NCI-H524 treated with DMSO at 0.1 percent for 48 hours (cell line): ENCODE measurements at regions not wholly inside any gene's neighbourhood (a gene's known extent, or its start where the extent isn't known, plus 50 kb on each side); places are given as distances from the start of the nearest gene placed in this dataset.
A peak's percentile ranks its signal among the peaks of the same experiment; 100 is the strongest.

Experiments used
- DNase-seq: peaks from one replicate; lab custom pipeline; 2025; lab: John Stamatoyannopoulos, UW

- DNase-seq = no peak
Observed at GRCh38 chr16:64826374-64826773, 295.5 kb downstream of the CDH11 start.

GRCh38 chr16:64823481-64824075 lies 298.3 kb downstream of the CDH11 start:
- DNase-seq = peak; percentile 82

GRCh38 chr16:64809876-64810629 lies 311.8 kb downstream of the CDH11 start:
- DNase-seq = peak; percentile 23

DNA sequence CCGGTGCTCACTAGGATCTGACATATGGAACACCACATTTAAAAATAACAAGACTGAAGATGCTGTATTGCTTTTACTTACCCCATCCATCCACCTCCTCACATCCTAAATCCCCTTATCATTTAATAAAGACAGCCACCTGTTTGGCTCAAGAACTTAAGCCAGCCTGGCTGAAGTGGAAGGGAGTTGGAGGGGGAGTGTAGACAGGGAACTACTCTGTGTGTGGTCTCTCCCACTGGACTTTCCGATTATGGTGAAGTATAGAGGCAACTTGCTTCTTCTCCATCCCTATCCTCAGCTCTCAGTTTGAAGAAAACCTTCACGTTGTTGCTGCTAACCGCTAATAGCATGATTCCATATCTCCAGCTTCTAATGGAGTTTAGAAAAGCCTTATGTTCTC lies 313.4 kb downstream of the CDH11 start:
- peak; percentile 88 for DNase-seq

- DNase-seq = no peak
Observed at GRCh38 chr16:64791756-64792155, 330.1 kb downstream of the CDH11 start.

DNA sequence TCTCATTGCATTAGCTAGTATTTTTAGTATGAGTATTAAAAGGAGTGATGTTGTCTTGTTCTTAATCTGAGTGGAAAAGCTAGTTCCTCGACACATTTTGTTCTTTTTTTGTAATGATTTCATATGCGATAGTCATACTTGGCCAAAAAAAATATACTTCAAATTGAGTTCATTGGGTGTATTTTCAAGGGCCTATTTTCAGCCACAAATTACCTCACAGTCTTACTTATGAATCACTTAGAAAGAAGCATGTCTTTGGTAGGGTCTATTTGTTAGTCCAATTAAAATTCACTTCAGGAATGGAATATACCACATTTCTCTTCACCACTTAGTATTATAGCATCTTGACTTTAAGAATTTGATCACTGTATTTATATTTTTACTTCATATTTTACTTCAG lies 337.2 kb downstream of the CDH11 start:
- DNase-seq = no peak

DNA sequence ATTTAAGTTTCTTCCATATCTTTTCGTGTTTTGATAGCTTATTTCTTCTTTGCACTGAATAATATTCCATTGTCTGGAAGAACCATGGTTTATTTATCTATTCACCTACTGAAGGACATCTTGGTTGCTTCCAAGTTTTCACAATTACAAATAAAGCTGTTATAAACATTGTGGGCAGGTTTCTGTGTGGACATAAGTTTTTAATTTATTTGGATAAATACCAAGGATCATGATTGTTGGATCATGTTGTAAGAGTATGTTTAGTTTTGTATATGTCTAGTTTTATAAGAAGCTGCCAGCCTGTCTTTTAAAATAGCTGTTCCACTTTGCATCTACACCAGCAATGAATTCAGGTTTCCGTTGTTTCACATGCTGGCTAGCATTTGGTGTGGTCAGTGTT lies 339.4 kb downstream of the CDH11 start:
- DNase-seq = no peak

DNA sequence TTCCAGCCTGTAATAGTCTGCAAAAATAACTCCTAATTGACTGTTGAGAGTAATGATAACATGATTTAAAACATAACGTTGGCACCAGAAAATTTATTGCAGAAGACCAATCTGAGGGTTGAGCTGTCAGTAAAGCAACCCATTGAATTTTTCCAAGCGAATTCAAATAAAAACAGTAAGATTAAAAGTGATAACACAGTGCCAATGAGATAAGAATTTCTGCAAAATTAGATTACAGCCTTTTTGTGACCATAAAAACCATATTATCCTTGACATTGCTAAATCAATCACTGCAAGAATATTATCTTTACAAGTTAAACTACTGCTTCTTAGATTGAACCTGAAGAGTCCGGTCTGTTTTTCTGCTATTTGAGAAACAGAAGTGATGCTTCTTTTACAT lies 341.4 kb downstream of the CDH11 start:
- DNase-seq = no peak

GRCh38 chr16:64778777-64779176 lies 343.1 kb downstream of the CDH11 start:
- no peak for DNase-seq

DNA sequence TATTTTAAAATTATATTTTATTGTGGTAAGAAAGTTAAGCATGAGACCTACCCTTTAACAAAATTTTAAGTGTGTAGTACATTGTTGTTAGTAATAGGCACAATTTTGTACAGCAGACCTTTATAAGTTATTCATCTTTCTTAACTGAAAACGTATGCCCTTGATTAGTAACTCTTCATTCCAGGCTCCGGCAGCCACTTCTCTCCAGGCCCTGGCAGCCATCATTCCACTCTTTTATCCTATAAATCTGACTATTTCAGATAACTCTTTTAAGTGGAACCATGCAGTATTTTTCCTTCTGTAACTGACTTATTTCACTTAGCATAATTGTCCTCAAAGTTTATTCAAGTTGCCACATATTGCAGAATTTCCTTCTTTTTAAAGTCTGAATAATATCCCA lies 348.2 kb downstream of the CDH11 start:
- DNase-seq = no peak

- no peak for DNase-seq
Observed at GRCh38 chr16:64773184-64773583, 348.7 kb downstream of the CDH11 start.

- DNase-seq = no peak
Observed at GRCh38 chr16:64771273-64771672, 350.6 kb downstream of the CDH11 start.

DNA sequence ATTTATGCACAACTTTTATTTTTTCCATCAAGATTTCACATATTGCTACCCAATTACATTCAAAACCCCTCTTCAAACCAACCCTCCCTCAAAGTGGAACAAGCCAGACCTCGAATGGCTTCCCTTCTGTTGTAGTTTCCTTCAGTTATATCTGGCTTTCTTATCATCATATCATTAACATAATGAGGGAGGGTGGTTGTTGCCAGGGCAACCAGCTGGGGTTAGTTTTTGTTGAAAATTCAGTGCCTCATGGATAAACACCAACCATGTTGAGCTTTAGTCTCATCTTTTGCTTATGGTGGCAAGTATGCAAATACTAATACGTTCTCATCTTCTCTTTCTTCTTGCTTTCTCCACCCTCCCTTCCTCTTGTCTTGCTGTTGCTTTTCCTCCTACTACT lies 359.7 kb downstream of the CDH11 start:
- no peak for DNase-seq

- DNase-seq = no peak
Observed at GRCh38 chr16:64754279-64754678, 367.6 kb downstream of the CDH11 start.

GRCh38 chr16:64751906-64752305 lies 370.0 kb downstream of the CDH11 start:
- DNase-seq = no peak

GRCh38 chr16:64749346-64749745 lies 372.5 kb downstream of the CDH11 start:
- DNase-seq = no peak

DNA sequence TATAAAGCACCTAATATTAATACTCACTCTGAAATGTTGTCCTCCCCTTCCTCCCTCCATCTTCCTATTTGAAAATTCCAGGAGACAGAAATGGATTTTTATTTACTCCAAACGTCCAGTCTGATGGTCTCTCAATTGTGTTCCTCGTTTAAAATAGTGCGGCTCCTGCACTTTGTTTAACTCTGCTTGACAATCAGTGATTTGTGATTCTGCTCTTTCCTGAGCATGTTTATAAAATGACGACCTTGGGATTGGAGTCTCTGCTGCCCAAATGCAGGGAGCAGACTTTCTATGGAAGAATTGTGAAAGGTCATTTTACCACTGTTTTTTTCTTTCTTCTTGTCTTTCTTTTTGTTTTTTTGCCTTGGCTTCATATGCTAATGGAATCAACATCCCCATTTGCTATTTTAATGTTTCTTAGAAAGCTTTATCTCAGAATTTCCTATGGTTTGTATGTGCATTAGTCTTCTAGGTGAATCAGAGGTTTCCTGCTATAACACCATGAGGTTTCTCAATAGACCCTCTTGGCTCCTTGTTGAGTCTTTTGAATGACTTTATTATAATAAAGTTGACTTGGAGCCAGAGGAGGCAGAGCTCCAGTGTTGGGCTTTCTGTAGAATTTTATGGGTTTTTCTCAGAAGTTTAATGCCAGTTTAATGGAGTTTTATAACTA lies 376.5 kb downstream of the CDH11 start:
- no peak for DNase-seq

DNA sequence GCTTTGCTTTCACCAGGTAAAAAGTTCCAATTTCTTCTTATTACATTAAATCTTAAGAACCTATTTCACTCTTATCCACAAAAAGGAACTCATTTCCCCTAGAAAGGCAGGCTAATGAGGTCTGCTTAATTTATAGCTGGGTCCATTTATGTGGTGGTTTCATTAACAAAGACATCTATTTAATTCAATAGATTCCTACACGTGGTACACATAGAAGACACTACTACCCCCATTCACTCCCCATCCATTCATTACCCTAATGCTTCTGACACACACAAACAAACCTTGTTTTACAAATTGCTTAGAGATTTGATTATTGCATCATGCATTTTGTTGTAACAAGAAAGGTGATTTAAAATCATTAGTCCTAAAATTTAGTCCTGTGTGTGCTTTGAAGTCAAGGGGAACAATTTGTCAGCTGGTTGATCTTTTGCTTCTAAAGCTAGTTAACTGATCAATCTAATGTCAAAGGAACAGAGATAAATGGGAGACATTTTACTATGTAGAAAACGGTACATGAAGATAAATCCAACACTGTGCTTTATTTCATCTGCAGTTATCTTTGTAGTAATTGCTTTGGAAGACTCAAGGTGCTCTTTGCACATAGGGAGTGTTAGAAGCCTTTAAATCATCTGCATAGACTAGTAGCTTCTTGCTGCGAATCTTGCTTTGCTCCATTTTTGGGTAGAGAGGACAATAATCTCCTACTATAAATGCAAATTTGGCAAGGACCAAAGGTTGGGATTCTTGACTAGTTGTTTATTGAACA lies 379.2 kb downstream of the CDH11 start:
- DNase-seq = no peak

GRCh38 chr16:64740261-64740660 lies 381.6 kb downstream of the CDH11 start:
- no peak for DNase-seq

DNA sequence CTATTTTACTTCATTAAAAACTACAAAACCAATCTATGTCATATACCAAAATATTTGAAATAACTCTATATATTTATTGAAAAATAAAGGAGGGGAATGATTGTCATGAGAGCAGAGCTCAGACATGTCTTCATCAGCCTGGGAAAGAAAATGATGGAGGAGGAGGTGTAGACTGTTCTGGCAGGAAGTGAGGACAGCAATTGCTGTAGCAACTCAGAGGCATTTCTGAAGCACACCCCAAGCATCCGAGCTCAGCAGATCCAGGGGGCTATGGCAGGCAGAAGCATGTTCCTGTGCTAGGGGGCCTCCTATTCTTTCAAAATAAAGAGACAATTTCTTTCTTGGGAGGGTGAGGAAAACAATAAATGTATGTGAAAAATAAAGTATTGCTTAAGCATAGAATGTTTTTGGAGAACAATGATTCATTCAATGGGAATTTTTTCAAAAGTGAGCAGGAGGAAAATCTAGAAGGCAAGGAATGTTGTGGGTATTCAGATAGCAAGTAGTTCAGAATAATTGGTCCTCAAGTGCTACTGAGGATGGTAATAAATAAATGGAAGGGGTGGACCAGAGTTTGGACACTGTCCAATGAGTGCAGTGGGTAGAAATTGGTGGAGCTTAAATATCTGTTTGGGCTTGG lies 383.4 kb downstream of the CDH11 start:
- no peak for DNase-seq

DNA sequence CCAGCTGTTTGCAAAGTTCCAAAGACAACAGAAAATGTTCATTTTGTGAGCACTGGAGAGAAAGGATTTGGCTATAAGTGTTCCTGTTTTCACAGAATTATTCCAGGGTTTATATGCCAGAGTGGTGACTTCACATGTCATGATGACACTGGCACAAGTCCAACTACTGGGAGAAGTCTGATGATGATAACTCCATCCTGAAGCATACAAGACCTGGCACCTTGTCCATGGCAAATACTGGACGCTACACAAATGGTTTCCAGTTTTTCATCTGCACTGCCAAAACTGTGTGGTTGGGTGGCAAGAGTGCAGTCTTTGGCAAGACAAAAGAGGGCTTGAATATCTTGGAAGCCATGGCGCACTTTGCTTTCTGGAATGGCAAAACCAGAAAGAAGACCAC lies 385.0 kb downstream of the CDH11 start:
- no peak for DNase-seq

GRCh38 chr16:64731891-64732290 lies 390.0 kb downstream of the CDH11 start:
- no peak for DNase-seq
